SK-N-MC (cell line): ENCODE measurements at regions not wholly inside any gene's neighbourhood (a gene's known extent, or its start where the extent isn't known, plus 50 kb on each side); places are given as distances from the start of the nearest gene placed in this dataset.

Experiments
- EZH2 ChIP-seq: fragments of 200-600 bp; sonication (generic); IDR thresholded peaks from one replicate; pipeline ENCODE4 v1.6.1; 2017; ENCODE audit warnings: antibody characterized with exemption
- FOXP2 ChIP-seq: optimal IDR thresholded peaks from 2 replicates; pipeline ENCODE3; 2011; ENCODE audit warnings: mild to moderate bottlenecking, moderate library complexity; ENCODE audit not compliant: insufficient read depth; ENCODE audit errors: extremely low read length, control extremely low read depth
- POLR2AphosphoS5 ChIP-seq: IDR thresholded peaks from 2 replicates; pipeline ENCODE4 v1.6.1; 2012; ENCODE audit warnings: mild to moderate bottlenecking, low read depth, low read length, borderline replicate concordance

GRCh38 chr12:63220921-63221320, 69.9 kb upstream of the AVPR1A start:
- TF ChIP-seq POLR2AphosphoS5 (no peak), EZH2 (no peak), FOXP2 (no peak)
